HT-29 (cell line): ENCODE measurements at regions not wholly inside any gene's neighbourhood (a gene's known extent, or its start where the extent isn't known, plus 50 kb on each side); places are given as distances from the start of the nearest gene placed in this dataset.
"Not testable (repeated sequence)": the region's sequence is repeated elsewhere in the genome, so short reads cannot be mapped to it uniquely, and the experiment has no call there.

Experiments
- DNase-seq: peaks from one replicate; pipeline ENCODE4 v3.0.0-alpha.2; 2015; ENCODE audit warnings: low spot score

DNA sequence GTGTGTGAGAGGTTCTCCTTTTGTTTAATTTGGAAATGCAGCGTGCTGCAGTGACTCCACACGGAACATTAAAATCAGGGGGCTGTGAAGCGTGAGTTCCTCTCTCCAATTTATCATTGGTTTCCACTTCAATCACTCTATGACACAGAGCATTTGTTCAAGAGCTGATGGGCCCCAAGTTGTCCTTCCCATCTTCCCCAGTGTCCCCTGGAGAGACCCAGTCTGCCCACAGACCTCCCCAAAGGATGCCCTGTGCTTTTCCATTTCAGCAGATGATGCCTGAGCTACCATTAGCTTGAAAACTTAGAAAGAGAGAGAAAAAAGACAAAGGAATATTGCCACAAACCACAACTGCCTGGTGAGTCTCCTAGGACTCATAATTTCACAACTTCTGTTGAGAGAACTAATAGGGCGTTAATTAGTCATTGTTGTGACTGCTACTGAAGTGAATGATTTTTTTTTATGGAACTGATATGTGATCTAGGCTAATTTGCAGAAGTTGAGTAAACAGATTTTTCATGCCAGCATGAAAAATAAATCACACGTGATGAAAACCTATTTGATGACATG is 772.7 kb downstream of the SEMA5A start:
- DNase-seq = no peak

DNA sequence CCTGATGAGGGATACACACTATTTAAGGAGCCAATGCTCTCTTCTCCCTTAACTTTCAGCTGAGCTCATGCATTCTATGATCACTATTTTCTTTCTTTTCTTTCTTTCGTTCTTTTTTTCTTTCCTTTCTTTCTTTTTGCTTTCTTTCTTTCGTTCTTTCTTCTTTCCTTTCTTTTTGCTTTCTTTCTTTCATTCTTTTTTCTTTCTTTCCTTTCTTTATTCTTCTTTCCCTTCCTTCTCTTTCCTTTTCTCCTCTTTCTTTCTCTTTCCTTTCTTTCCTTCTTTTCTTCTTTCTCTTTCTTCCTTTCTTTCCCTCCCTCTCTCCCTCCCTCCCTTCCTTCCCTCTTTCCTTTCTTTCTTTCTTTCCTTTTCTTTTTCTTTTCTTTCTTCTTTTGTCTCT is 761.2 kb downstream of the SEMA5A start:
- DNase-seq = no peak

DNA sequence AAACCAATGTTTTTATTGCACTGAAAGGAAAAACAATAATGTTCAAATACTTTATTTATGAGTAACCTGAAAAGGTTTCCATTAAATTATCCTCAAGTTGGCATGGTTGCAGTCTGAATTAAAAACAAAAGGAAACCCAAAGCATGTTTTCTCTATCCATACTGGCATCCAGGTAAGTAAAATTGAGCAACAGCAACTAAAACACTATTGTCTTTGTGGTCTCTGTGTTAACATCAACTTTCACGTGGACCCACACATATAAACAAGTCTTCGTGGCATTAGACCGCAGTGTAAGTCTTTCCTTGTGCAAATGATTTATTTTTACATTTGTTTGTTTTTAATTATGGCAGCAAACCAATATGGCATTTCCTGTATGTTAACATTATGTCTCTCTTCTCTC is 757.6 kb downstream of the SEMA5A start:
- DNase-seq = no peak

DNA sequence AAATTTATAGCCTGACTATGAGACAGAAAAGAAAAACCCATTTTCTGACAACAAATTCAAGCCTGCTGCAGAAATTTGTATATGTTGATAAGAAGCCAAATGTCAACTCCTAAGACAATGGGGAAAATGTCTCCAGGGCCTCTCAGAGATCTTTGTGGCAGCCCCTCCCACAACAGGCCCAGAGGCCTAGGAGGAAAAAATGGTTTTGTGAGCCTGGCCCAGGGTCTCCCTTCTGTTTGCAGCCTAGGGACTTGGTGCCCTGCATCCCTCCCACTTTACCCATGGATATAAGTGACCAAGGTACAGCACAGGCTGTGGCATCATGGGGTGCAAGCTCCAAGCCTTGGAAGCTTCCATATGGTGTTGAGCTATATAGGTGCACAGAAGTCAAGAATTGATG is 740.2 kb downstream of the SEMA5A start:
- no peak for DNase-seq

DNA sequence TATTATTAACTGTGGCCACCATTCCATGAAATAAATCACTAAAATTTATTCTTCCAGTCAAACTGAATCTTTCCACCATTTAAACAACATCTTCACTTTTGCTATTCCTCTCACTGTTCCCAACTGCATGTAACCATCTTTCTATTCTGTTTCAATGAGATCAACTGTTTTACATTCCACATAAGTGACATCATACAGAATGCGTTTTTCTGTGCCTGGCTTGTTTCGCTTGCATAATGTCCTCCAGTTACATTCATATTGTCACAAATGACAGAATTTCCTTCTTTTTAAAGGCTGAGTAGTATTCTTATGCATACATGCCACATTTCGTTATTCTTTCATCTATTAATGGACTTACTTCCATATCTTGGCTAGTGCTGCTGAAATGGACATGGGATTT is 738.2 kb downstream of the SEMA5A start:
- no peak for DNase-seq

DNA sequence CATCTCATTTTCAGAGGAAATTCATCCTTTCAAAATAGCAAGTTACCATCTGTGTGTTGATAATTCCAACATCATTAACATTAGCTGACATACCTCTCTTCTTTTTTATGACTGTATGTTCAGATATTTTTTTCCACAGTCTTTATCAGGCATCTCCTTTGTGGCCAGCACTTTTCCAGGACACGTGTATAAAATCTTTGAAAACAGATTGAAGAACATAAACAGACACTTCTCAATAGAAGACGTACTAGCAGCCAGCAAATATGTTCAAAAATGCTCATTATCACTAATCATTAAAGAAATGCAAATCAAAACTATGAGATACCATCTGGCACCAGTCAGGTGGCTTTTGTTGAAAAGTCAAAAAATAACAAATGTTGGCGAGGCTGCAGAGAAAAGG is 734.3 kb downstream of the SEMA5A start:
- DNase-seq = no peak

DNA sequence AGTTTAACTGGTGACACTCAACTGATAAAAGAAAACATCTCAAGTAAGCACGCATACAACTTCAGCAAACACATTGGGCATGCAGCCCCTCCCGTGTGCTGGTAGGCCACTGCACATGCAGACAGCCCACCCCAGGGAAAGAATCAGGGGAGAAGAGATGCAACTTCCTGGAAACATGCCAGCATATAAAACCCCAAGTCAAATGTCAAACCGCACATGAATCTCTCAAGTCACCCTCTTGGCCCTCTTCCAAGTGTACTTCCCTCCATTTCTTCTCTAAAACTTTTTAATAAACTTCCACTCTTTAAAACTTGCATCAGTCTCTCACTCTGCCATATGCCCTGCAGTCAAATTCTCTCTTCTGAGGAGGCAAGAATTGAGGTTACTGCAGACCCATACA is 732.7 kb downstream of the SEMA5A start:
- DNase-seq = no peak

DNA sequence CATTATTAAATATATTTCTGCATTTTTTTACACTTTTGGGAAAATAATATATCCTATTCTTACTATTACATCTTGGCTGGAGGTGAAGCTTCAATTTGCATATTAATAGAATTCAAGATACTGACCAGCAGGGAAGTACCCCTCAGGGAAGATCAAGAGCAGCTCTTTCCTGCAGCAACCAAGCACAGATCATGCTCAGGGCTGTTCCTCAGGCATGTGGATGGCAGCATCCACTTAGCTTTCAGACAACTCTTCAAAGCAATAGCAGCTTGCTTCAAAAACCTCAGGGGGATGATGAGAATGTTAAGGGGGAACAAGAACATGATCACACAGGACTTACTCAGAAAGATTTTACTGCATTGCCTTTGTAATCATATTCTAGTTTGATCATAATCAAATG is 731.8 kb downstream of the SEMA5A start:
- DNase-seq = no peak

DNA sequence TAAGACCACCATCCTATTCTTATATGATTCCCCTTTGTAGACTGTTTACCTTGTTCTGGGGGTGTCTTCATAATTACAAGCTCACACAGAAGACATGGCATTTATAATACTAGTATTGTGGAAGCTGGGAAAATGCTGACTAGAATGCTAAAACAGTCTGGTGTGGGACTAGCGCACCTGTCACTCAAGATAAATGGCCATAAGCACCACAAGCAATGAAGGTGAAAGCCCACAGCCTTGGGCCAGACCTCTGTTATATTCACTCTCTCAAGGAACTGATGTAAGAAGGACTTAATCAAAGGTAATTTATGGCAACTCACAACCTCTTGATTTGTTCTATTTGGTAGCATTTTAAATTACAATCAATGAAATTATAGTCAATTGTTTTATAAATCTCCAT is 721.5 kb downstream of the SEMA5A start:
- DNase-seq = no peak

DNA sequence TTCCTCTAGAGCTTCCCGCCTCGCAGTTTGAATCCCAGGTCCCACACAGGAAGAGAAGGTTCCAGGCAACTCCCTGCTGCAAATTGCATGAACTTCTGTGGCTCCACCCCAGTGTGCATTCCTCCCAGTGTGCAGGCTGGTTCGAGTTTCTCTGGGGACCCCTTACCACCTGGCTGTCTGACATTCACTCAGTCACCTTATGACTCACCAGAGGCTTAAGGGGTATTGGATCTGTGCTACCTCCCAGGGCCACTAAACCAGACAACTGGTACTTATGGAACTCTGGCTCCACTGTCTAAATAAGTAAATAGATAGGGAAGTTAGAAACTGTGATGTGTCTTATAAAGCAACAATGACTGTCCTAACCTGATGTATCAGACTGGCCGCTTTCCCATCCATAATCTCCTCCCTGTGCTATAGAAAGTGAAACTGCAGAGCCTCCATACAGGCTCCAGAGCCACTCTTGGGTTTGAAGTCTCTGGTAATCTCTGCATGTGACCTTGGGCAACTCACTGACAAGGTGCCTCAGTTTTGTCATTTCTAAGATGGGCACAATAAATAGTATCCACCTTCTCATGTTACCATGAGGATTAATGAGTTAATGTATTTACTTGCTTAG is 720.6 kb downstream of the SEMA5A start:
- DNase-seq = no peak

DNA sequence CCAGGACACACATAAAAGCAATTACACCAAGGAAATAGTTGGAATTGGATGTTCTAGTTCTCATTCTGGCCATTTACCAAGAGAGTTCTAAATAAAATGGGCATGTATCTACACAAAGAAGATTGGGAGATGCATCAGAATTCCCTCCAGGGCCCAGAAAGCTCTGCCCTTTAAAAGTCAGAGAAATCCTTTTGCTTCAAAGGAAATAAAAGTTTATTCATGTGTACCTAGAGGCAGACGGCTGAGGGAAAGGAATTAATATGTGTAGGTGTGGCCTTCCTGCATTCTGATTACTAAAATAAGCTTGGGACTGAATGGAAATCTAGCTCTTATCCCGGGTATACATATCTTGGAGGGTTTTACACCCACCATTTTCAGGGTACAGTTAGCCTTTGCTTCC is 719.4 kb downstream of the SEMA5A start:
- DNase-seq = no peak

DNA sequence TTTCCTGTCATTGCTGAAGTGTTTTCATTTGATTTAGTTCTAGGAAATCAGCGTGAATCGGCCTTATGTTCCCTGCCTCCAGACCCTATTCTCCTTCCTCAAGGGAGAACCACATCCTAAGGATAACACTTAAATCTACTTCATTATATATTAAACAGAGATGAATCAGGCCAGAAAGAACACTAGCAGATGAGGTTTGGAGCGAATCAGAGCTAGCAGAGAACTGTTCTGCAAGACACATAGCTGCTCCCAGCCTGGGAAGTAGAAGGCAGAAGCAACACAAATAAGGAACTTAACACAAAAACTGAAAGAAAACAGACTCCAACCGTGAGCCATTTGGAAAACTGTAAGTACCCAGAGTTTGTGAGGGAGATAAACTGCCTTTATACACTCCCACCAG is 718.2 kb downstream of the SEMA5A start:
- no peak for DNase-seq

DNA sequence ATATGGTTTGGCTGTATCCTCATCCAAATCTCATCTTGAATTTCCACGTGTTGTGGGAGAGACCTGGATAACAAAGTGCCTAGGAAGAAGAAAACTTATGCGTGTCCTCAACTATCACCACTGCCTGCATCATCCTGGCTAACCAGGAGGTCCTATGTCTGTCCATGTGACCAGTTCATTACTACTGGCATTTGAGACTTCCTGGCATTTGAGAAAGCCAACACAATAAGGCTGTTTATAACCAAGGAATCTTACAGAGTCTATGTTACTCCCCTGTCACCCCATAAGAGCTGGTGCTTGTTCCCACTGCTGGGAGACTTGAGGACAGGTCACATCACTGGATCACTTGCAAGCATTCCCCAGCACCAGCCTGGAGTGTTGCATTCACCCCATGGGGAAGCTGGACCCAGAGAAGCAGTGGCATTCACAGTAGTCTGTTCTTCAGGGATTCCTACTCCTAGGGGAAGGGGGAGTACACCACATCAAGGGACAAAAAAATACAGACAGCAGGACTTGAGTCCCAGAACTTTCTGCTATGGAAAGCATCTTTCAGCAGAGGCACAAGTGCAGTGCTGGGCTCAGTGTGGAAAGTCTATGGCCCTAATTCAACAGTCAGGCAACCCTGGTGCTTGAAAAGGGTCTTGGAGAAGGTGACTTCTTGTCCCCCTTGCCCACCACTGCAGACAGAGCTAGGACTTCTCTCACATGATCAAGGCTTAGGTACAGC is 717.1 kb downstream of the SEMA5A start:
- no peak for DNase-seq

DNA sequence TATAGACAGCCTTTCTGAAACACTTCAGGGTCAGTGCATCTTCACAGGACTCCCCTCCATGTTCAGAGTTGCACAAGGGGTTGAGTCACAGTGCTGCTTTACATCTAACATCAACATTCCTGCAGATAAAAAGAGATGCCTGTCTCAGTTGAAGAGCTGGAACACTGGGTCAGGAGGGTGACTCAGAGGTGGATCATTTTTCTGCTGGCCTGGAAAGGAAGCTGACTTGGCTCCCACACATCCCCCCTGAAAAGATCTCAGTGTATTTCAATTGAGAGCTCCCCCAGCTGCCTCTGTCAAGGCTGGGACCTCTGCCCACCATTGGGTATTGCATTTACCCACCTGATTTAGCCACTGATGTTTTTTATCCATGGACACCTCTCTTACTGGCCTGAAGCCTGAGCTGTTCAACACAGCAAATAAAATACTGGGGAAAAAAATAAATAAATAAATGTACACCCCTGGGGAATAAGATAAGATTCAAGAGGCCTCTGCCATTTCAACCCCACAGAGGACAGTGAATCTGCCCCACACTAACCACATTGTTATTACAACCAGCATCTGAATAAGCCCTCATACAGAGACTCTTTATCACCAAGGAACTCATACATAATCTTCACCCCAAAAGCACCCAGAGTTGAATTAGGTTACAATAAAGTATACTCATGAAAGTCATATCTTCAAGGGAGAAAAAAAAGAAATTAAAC is 716.4 kb downstream of the SEMA5A start:
- DNase-seq = no peak

DNA sequence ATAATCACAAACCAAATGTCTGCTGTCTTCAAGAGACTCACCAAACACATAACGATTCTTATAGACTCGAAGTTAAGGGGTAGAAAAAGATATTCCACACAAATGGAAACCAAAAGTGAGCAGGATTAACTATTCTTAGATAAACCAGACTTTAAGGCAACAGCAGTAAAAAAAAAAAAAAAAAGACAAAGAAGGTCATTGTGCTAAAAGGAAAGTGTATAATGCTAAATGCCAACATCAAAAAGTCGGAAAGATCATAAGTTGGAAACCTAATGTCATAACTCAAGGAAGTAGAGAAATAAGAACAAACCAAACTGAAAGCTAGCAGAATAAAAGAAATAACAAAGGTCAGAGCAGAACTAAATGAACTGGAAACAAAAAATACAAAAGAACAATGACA is 714.6 kb downstream of the SEMA5A start:
- no peak for DNase-seq

DNA sequence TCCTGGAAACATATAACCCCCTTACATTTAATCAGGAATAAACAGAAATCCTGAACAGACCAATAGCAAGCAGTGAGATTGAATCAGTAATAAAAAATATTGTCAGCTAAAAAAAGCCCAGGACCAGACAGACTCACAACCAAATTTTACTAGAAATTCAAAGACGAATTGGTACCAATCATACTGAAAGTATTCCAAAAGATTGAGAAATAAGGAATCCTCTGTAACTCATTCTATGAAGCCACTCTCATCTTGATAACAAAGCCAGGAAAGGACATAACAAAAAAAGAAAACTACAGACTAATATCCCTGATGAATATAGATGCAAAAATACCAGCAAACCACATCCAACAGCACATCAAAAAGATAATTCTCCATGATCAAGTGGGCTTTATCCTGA is 714.0 kb downstream of the SEMA5A start:
- no peak for DNase-seq

DNA sequence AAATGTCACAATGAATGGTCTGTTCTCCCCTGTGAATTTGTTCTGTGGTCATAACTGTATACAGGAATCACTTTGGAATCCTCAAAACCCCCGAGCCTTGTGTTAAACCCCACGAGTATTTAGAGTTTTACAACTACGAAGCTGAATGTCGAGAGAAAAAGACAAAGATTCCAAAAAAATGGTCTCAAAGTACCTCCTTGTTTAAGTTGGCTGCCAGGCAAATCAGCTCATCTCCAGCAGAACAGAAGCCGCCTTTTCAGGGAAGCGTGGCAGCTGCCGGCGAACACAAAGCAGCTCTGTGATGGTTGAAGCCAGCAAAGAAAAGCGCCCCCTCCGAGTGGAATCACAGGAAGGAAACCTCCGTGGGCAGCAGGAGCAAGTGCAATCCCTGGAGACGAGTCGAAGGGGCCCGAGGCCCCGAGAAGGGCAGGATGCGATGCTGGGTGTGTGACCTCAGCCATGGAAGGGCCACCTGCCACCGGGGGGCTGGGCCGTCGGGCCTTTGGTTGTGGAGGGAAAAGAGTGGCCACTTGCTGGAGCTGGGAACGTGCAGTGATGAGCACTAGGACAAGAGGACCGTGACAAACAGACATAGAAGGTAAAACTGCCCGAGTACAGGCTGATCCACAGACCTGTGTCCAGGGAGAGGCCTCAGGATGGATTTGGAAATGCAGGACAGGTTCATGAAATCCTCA is 706.4 kb downstream of the SEMA5A start:
- DNase-seq = no peak

DNA sequence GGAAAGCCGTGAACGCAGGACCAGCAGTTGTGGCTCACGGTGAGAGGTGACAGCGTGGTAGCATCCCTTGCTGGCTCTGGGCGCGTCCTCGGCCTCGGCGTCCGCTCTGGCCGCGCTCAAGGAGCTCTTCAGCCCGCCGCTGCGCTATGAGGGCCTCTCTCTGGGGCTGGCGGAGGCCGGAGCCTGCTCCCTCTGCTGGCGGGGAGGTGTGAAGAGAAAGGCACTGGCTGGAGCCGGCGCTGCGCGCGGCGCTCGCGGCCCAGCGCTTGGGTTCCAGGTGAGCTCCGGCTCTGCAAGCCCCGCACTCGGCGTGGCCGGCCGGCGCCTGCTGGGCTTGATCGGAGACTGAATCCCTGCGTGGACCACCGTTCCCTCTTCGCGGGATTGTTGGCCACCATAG is 705.6 kb downstream of the SEMA5A start:
- DNase-seq = no peak

DNA sequence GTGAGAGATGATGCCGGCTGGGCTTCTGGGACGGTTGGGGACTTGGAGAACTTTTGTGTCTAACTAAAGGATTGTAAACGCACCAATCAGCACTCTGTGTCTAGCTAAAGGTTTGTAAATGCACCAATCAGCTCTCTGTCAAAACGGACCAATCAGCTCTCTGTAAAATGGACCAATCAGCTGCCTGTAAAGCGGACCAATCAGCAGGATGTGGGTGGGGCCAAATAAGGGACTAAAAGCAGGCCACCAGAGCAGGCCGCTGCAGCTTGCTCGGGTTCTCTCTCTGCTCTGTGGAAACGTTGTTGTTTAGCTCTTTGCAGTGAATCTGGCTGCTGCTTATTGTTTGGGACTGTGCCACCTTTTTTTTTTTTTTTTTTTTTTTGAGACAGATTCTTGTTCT is 705.1 kb downstream of the SEMA5A start:
- not testable (repeated sequence) for DNase-seq

DNA sequence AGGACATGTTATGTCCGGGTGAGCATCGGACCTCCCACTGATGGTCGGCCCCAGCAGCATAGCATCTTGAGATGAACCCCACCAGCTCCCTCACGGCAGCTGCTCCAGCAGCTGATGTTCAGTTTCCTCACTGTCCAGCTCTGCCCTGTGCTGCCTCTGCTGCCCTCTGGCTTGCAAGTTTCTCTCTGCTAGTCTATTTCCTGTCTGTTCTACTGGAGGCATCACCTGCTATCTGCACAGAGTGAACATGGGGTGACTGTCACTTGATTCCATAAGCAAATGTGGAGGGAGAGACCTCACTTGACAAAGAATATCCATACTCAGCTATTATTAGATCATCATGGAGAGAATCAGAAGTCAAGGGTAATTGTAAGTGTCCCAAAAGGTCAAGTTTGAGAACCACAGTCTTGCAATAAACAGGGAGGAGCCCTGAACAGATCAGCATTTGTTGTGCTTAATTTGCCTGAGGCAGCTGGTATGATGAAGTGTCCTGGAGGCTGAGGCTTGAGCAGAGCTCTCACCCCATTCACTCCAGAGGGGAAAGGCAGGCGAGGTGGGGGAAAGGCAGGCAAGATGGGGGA is 702.8 kb downstream of the SEMA5A start:
- DNase-seq = no peak

DNA sequence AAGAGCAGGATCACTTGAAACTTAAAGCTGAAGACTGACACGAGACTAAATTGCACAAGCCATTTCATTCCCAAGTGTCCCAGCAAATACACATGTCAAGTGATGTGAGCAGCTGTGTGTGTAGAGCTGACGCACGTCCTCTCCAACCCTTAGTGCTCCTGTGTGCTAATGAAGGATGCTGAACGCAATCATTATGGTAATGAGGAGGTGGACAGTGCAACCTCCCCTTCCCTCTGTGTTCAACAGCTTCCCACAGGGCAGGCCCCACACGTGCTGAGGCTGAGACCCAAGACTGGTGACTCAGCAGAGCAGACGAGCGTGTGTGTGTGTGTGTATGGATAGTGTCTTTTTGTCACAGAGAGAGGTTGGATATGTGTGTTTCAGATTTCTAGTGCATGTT is 702.1 kb downstream of the SEMA5A start:
- no peak for DNase-seq

DNA sequence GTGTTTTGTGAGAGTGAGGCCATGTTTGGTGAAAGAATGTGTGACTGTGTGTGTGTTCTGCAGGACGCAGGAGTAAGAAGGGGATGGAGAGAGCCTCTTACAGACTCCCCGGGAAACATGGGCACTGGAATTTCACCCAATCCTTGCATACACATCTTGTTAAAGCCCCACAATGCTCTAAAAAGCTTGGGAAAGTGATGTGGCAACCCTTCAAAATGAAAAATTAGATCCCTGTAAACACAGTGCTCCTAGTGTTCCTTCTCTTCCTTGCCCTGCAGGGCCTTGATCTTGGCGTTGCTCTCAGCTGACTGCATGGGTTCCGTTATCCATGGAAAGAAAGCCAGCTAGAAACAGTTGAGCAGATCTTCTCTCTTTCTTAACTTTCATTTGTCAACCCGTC is 701.7 kb downstream of the SEMA5A start:
- no peak for DNase-seq
